Stimulated activated CD4-positive, alpha-beta T cell treated with anti-CD3 and anti-CD28 coated beads, Interleukin-1b, Interleukin-23, amount 100 ng/mL, for 48 hours (primary cell): ENCODE measurements at regions not wholly inside any gene's neighbourhood (a gene's known extent, or its start where the extent isn't known, plus 50 kb on each side); places are given as distances from the start of the nearest gene placed in this dataset.

Experiments used
- DNase-seq: peaks from one replicate; pipeline ENCODE4 v3.0.0-alpha.2; 2020

DNA sequence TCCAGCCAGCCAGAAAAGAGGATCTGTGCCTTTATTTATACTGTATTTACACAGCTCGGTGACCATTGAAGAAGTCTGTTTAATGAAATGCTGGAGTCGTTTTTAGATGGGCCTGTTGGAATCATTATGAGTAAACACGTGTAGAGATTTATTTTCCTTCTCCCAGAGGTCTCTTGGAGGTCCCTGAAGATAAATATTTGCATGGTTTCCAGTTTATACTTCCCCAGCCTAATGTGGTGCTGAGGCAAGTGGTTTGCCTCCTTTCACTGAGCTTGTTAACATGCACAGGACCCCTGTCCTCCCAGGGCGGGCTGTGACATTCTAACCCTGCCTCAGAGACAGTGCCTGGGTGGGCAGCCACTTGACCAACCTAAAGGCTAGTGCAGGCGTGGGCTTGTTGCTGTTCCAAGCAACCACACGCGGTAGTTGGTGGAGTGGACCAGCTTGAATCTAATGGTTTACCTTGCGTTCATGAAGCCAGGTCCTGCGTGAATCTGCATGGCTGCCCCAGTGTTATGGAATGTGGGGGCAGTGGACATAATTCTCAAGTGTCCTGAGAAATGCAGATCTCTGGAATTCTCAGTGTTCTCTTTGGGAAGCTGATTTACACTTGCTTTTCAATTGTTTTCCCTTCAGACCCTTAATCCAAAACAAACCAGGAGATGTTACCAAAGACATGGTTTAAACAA, 130.2 kb upstream of the DLX2 start:
- DNase-seq, result no peak

DNA sequence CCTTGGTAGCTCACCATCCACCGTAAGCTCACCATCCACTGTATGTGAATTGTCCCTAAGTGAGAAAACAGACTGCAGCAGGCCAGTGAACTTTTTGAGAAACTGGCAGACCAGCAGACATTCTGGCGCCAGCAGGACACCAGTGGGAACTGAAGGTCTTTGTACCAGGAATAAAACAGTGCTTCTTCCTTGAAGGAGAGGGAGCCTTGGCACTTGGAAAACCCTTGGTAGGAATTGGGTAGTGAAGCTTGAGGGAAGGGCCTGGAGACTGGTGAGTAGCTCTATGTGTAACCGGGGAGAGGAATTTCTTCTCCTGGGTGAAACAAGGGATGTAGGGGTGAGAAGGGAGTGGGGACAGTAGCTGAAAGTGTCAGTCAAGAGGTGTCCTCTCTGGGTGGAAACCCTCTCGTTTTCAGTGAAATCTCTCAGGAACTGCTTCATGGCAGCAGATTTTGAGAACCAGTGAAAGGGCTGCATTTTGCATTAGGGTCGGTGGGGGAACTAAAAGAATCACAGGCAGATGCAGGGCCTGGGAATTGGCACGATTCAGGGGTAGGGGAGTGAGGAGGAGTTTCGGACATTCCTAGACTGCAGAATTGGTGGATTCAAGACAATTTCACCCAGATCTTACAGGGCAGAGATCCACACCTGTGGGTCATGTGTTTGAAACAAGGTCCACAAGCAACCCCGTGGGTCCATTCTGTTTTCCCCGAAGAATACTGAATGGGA, 131.5 kb upstream of the DLX2 start:
- DNase-seq, result no peak

DNA sequence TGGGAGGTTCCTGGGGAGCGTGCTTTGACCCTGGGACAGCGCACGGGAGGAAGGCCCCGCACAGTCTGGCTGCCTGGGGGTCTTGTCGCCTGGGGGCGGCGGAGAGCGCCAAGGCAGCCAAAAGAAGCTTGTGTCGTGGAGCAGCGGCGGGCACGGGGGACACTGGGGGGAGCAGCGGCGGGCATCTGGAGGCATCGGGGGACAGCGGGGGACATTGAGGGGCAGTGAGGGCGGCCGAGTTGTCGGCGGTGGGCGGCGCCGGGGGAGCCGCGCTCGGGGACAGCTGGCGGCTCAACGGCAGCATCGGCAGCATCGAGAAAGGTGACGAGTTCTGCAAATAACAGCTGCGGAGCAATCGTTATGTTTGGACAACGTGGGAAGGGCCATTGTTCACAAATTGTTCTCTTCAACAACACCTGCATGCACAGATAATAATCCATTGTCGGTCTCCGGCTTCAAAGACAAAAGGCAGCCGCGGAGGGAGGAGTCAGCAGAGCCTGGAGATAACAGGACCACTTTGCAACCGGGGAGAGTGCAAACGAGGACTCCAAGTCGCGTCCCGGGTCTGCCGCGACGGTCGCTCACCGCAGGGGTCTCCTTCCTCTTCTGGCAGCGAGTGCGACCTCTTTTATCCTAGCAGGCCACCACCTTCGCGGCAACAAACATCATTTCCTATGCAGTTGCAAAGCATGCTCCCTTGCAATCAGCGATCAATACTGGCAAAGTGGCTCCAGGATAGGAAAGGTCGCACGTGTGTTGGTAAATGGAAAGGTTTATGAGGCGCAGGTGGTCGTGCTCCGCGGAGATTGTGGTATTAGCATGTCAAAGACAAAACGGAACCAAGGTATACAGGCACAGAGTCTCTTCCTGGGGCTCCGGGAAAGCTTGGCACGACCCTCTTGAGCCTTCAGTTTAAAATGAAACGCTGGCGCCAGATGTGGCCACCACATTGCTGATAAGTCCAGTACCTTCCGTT, 132.3 kb upstream of the DLX2 start:
- no peak for DNase-seq

DNA sequence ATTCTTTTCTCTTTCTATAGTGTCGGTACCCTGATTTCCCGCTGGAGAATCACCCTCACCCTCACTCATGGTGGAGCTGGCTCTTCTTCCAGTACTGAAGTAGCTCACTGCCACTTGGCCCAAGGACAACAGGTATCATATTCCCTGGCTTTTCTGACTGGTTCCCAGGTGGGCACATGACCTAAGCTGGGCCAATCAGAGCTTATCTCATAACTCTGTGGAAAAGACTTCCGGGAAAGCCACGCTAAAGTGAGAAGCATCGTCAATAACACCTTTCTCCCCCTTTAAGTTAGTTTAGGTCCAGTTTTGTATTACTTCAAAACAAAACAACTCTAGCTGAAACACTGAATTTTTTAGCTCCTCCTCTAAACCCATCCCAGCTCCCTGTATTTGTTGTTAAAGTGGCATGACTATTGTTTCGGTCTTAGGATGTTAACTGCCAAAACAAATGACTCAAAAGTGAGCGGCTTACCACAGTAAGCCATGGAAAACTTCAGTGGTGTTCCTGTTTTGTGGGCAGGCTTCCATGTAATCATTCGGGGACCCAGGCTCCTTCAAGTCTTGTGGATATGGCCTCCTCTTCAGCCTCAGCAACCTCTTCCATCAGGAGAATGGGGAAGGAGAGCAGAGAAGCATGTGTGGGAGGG, 137.4 kb upstream of the DLX2 start:
- DNase-seq, result no peak

DNA sequence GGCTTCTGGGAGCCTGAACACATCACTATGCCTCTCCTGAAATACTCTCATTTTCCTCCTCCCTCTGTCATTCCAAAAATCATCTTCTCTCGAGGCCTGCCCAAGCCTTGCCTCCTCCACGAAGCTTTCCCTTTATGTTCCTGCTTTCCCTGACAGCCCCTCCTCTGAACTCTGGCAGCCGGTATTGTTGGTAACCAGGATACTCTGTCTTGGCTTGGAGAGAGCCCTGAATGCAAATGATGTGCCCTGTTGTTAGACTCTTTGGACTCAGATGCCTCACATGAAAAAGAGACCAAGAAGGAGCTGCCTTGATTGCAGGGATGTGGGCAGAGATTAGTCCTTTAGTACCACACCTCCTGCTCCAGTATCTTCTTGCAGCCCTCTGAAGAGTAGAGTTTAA, 138.5 kb upstream of the DLX2 start:
- no peak for DNase-seq

DNA sequence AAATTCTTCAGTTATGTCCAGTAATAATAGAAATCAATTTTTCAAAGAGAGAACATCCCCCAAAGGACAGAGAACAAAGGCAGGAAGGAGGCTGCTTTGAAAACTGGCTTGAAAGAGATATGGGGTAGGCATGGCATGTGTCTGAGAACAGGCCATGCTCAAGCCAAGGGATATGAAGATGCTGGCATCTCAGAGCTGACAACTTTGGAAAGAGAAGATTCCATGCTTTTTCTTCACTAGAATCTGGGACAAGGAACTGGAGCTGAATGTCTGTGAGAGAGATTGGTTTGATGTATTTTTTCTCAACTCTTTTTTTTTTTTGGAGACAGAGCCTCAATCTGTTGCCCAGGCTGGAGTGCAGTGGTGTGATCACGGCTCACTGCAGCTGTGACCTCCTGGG, 139.8 kb upstream of the DLX2 start:
- DNase-seq, result no peak

DNA sequence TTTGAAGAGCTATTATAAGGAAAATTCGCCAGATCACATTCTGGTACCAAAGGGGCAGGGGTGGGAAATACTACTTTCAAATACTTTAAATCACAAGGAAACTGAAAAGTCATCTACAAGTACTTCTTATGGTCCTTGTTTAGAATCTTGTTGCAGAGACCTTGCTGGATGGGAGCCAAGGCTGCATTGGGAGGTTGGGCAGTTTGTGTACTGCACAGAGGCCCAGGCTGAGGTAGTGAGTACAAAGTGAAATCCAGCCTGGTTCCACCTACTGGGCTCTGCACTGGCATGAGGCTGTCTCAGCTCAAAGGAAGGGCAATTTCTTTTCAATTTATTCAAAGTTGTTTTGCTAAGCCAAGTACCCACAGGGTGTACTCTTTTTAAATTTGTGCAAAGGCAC, 140.3 kb upstream of the DLX2 start:
- no peak for DNase-seq

DNA sequence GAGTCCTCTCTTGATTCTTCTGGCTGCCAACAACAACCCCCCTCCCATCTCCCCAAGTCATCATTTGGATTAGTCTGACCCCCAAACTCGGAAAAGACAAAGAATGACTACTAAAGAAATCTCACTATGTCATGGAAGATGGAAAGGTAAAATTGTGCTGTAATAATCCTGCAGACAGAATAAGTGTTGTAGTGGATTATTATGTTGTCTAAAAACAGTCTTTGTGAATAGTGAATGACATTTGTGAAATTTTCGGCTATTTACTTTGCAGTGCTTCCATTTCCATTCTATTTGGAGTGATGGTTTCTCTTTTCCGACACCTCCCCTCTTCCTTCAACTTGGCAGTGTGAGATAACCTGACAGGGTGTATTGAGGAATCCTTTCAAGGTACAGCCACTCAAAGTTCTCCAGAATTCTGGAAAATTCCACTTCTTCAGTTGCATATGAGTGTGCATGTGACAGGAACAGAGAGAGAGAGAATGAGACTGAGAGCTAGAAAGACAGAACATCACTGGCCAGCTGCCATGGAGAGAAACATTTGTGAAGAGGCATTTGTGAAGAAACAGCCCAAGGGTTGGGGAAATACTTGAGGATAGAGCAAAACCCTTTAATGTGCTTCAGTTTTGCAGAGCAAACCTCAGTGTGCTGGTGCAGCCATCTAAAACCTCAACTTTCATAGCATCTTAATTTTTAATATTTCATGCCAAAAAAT, 141.9 kb upstream of the DLX2 start:
- no peak for DNase-seq

DNA sequence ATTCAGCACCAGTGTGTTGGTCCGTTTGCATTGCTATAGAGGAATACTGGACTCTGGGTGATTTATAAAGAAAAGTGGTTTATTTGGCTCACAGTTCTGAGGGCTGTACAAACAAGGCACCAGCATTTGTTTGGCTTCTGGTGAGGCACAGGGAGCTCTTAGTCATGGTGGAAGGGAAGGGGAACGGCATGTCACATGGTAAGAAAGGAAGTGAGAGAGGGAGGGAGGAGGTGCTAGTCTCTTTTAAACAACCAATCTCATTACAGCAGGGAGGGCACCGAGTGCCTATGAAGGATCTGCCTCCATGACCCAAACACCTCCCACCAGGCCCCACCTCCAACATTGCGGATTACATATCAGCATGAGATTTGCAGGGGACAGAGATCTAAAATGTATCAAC, 143.9 kb upstream of the DLX2 start:
- no peak for DNase-seq

DNA sequence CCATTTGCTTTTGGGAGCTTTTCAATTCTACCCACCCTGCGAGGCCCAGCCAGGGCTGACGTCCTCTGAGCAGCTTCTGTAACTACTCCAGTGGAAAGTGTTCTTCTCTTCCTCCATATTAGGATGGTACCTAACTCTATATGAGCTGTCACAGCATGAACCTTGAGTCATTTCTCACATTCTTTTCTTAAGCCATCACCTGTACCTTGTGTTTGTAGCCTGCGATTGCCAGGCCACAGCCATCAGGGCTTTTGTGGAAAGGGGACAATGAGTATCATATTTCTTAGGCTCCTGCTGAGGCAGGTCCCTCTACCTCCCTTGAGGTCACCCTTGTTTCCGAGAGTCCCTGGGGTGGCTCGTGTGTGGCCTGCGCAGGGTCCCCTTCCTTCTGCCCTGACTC, 144.5 kb upstream of the DLX2 start:
- no peak for DNase-seq

DNA sequence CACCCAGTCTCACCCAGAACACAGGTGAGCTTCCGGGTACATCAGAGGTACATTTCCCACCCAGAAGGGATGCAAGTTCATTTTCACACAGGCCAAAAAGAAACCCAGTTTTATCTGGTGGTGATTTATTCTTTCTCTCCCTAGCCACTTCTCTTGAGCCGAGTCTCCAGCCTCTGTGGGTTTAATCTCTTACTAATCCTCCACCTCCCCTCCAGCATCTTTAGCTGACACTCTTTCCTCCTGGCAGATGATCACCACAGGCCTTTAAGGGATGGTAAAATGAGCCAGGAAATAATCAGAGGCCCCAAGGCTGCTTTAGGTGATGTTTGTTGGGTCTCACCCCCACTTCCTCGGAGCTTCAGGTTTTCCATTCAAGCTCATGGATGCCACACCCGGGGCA, 145.7 kb upstream of the DLX2 start:
- DNase-seq, result no peak

DNA sequence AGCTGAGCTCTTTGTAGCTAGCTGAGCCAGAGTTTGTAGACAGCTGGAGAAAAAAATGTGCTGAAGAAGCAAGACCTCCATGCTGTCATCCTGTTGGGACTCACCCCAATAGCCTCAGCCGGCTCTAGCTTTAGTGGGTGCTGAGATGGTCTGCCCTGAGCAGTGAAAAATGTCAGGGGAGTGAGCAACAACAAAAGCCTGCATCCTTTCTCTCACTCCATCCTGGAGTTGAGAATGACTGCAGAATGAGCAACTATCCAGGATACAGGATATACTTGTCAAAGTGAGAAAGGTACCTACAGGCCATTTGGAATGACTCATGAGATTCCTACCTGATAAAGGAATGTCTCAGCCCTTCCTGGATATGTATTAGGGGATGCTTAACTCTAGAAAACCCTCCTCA, 146.1 kb upstream of the DLX2 start:
- DNase-seq, result no peak

DNA sequence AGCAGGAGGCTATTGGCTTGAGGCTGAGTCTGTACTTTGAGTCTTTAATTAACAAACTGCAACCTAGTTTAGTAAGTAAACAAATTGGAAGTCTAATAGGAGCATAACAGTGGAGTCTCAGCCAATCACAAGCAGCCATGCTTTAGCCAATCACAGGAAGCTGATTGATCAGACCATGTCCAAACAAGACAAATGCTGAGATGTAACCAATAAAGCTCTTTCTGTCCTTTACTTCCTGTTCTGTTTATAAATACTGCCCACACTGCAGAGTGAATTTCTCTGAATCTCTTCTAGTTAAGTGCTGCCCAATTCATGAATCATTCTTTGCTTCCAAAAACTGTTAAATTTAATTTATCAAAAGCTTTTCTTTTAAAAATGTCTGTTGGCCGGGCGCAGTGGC, 146.6 kb upstream of the DLX2 start:
- no peak for DNase-seq

DNA sequence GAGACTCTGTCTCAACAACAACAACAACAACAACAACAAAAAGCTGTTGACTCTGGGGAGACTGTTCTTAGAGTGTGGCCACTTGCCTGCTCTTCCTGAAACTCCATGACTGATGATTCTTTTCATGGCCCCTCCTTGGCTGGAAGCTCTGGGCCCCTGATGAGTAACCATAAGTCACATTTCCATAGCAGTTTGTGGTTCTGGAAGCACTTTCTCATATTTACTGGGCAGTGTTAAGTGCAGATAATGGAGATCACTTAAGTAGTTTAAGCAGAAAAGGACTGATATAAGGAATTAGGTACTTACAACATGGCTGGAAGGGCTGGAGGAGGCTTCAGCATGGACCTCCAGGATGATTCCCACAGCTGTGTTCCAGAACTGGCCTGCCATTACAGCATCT, 147.3 kb upstream of the DLX2 start:
- DNase-seq, result no peak

DNA sequence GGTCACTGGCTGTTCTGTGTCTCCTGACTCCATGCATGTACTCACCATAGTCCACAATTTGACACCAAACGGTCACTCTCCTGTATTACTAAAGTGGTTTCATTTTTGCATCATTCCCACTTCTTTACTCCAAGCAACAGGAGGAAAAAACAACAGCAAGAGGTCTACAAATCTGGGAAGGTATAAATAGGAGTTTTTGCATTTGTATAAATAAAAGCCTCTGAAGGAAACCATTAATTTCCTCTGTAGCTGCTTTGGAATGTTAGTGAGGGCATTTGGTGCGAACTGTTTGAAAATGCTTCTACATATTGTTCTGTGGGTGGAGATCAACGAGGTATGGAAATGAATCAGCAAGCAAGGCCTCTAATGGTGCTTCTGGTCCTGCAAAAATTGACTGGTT, 148.5 kb upstream of the DLX2 start:
- DNase-seq, result no peak

DNA sequence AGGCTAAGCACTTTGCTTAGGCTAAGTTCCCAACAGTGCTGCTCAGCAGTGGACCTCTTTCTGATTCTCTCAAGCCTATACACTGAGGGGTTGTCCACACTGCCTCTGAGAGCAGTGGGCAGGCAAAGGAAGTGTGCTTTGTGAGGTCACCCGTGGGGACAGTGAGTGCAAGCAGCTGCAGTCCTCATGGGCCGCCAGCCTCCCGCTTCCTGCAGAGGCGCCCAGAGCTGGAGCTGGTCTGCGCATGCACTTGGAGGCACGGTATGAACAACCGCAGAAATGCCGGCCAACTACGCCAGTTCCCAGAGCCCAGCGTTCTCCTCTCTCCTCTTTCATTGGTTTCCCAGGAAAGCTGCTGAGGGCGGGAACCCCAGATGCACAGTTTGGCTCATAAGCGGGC, 149.5 kb upstream of the DLX2 start:
- no peak for DNase-seq

DNA sequence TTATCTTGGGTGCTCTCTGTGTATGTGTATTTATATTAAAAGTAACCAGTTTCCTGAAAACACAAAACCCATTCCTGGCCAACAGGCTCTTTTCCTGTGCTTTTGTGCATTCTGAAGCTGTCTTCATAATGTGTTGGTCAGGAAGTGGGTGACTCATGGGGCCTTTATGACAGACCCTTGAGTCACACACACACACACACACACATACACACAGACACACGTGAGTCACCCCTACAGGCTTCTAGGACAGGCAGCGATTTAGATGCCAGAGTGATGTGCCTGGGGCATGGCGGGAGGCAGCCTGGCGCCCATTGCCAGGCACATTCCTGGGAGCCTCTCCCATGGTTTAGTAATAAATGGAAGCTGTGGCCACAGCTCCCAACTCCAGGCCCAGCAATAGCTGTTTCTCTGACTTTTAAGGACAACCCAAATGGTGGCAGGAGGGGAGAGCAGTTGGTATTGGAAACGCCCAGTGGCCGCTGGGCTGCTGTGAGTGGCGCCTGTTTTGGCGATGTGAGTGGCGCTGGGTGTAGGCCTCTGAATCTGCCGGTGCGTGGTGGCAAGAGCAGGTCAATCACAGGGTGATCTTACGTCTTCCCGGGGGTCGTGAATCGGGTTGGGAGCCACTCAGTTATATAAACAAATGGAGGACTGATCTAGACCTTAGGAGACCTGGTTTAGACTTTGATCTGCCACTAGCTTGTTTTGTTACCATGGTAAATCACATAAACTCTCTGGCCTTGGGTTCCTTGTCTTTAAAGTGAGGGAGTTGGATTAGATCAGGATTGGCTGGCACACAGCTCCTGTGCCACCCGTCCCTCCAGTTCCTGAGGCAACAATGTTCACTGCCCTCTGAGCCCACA, 150.7 kb upstream of the DLX2 start:
- DNase-seq, result peak; percentile 71

DNA sequence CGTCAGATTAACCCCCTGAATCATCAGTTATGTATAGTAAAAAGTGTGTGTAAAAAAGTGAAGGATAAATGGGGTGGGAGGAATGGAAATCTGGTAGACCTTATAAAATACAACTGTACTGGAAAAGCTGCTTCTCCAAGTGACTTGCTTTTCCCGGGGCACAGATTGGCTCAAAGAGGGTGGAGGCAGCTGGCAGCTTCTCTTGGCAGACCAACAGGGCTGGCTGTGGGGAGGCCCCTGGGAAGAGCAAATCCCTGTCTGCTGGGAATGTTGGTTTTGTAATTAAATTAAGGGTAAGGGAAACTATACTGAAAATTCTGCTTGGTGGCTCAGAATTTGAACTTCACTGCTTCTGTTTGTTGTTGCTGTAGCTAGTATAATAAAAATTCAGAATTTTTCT, 154.2 kb upstream of the DLX2 start:
- no peak for DNase-seq

DNA sequence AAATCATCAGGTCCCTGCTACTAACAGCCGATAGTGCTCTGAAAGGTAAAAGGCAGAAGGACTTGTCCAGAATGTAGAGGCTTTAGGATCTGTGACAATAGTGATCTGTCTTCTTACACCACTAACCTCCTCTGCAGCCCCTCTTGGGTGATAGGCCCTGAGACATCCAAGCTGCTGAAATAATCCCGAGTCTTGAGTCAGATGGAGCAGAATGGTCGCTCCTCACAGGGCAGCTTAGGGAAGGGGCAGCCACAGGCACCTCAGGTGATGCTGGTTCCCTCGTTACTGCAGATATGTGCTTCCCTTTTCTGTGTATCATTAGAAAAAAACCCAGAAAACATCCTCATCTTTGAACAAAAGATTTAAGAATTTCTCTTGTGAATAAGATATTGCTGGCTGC, 157.1 kb upstream of the DLX2 start:
- DNase-seq, result no peak

DNA sequence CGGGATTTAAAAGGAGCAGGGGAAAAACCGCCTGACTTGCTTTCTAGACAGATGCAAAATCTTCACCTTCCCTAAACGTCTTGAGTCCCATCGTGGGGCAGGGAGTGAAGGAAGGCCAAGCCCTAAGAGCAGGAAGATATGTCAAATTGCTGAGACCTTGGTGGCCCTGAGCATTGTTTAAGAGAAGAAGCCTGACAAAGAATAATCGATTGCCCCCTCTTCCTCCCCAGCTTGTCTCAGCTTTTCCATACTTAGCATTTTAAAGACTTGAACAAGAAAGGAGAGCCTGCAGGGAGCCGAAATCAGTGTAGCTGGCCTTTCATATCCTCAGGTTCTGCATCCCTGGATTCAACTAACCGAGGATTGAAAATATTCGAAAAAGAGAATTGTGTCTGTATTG, 157.6 kb upstream of the DLX2 start:
- DNase-seq, result no peak

DNA sequence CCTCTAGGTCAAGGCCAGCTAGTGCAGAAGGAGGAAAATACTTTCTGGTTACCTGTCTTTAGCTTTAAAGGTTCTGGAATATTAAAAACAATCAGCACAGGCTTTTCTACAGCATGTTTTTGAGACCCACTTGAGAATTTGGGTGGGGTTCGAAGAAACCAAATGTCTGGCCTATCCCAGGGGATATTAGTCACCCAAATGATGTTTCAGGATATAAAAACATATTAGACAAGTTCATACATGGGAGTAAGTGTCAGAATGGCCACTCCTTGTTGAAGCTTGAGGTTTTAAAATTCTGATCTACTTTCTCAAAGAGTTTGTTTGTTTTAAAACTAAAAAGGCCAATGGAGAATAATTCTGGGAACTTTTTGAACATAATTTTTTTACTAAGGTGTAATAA, 158.6 kb upstream of the DLX2 start:
- no peak for DNase-seq

DNA sequence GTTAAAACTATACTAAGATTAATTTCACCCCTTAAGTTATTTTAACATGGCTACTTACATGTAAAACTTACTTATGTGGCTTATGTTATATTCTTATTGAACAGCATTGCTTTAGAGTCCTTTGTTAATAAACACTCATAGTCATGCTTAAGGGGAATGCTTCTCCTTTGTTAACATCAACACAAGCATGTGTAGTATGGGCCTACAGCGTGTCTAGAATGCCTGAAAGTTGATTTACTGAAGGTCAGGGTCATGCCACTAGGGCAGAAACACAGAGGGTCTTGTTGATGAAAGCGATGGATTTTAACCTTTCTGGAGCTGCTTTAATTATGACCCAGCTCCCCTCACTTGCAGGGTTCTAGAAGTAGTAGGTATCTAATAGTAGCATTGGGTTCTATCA, 159.8 kb upstream of the DLX2 start:
- no peak for DNase-seq
